ENCODE measurements at regions not wholly inside any gene's neighbourhood (a gene's known extent, or its start where the extent isn't known, plus 50 kb on each side); places are given as distances from the start of the nearest gene placed in this dataset.

GRCh38 chr22:48700180-48700565, 1127.5 kb downstream of the BRD1 start:
- H3K4me3 ChIP-seq (ENCODE audit: low read depth in 1 of 2, low read length in 2 of 2) = no peak overlapping the region
- H3K4me1 ChIP-seq (ENCODE audit: control insufficient read depth in 1 of 2, insufficient read depth in 2 of 2, low read length in 2 of 2) = peaks cover 0 to 7% of the 10 kb centered on the region in 2 donors
- H3K27ac ChIP-seq (ENCODE audit: low read length) = no peak overlapping the region
- no peaks in the 10 kb centered on the region for H3K36me3 ChIP-seq (ENCODE audit: control insufficient read depth in 1 of 2, insufficient read depth in 2 of 2, low read length in 2 of 2)
- no peaks in the 10 kb centered on the region for H3K9me3 ChIP-seq (ENCODE audit: control insufficient read depth in 1 of 2, low read length in 2 of 2)
- H3K27me3 ChIP-seq (ENCODE audit: low read depth, low read length) = no peaks in the 10 kb centered on the region

GRCh38 chr22:48699511-48699910, 1128.2 kb downstream of the BRD1 start:
- no peaks in the 10 kb centered on the region for H3K9me3 ChIP-seq (ENCODE audit: control insufficient read depth in 1 of 2, low read length in 2 of 2)
- no peak overlapping the region for H3K27ac ChIP-seq (ENCODE audit: low read length)
- H3K27me3 ChIP-seq (ENCODE audit: low read depth, low read length) = no peaks in the 10 kb centered on the region
- H3K4me1 ChIP-seq (ENCODE audit: control insufficient read depth in 1 of 2, insufficient read depth in 2 of 2, low read length in 2 of 2) = peaks cover 0 to 7% of the 10 kb centered on the region in 2 donors
- H3K4me3 ChIP-seq (ENCODE audit: low read depth in 1 of 2, low read length in 2 of 2) = no peak overlapping the region
- no peaks in the 10 kb centered on the region for H3K36me3 ChIP-seq (ENCODE audit: control insufficient read depth in 1 of 2, insufficient read depth in 2 of 2, low read length in 2 of 2)

DNA sequence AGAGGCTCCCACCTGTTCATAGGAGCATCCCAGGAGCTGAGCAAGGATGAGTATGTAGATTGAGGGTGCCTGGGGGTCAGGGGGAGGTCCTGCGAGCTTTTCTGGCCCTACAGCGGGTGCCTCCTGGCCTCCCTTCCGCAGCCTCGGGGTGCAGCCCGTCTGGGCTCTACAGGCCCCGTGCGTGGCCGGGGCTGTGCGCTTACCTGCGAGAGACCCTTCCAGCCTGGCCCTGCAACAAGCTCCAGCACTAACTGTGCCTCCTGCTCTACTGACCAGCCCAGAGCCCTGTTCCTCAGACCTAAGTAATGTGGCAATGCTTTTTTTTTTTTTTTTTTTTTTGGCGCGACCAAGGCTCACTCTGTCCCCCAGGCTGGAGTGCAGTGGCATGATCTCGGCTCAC, 1129.1 kb downstream of the BRD1 start:
- no peak overlapping the region for H3K27ac ChIP-seq (ENCODE audit: low read length)
- no peak overlapping the region for H3K4me3 ChIP-seq (ENCODE audit: low read depth in 1 of 2, low read length in 2 of 2)
- H3K27me3 ChIP-seq (ENCODE audit: low read depth, low read length) = no peaks in the 10 kb centered on the region
- H3K9me3 ChIP-seq (ENCODE audit: control insufficient read depth in 1 of 2, low read length in 2 of 2) = no peaks in the 10 kb centered on the region
- H3K4me1 ChIP-seq (ENCODE audit: control insufficient read depth in 1 of 2, insufficient read depth in 2 of 2, low read length in 2 of 2) = no peaks in the 10 kb centered on the region
- H3K36me3 ChIP-seq (ENCODE audit: control insufficient read depth in 1 of 2, insufficient read depth in 2 of 2, low read length in 2 of 2) = no peaks in the 10 kb centered on the region

DNA sequence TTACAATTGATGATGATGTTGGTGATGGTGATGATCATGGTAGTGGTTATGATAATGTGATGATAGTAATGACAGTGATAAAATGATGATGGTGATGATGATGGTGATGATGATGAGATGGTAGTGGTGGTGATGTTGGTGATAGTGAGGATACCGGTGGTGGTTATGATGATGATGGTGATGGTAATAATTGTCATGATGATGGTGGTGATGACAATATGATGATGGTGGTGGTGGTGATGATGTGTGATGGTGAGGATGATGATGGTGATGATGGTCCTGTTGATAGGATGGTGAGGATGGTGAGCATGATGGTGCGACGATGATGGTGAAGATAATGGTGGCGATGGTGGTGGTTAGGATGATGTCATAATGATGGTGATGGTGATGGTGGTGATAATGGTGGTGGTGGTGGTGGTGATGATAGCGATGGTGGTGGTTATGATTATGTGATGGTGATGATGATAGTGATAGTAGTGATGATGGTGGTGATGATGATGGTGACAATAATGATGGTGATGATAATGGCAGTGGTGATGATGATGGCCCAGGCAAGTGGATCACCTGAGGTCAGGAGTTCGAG, 1129.9 kb downstream of the BRD1 start:
- no peak overlapping the region for H3K27ac ChIP-seq (ENCODE audit: low read length)
- no peak overlapping the region for H3K4me3 ChIP-seq (ENCODE audit: low read depth in 1 of 2, low read length in 2 of 2)
- no peaks in the 10 kb centered on the region for H3K4me1 ChIP-seq (ENCODE audit: control insufficient read depth in 1 of 2, insufficient read depth in 2 of 2, low read length in 2 of 2)
- no peaks in the 10 kb centered on the region for H3K9me3 ChIP-seq (ENCODE audit: control insufficient read depth in 1 of 2, low read length in 2 of 2)
- no peaks in the 10 kb centered on the region for H3K27me3 ChIP-seq (ENCODE audit: low read depth, low read length)
- no peaks in the 10 kb centered on the region for H3K36me3 ChIP-seq (ENCODE audit: control insufficient read depth in 1 of 2, insufficient read depth in 2 of 2, low read length in 2 of 2)

DNA sequence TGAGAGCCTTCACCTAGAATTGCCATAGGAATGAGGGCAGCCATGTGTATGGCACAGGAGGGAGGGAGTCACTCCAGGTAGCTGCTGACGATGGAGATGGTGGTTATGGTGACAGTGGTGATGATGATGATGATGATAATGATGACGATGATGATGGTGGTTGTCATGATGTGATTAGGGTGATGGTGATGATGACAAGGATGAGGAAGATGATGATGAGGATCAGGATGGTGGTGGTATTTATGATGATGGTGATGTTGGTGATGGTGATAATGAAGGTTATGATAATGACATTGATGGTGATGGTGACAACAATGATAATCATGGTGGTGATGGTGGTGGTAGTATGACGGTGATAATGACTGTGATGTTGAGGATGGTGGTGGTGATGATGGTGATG, 1130.5 kb downstream of the BRD1 start:
- Histone ChIP-seq H3K27ac (ENCODE audit: low read length) (no peak overlapping the region), H3K9me3 (ENCODE audit: control insufficient read depth in 1 of 2, low read length in 2 of 2) (no peaks in the 10 kb centered on the region), H3K4me3 (ENCODE audit: low read depth in 1 of 2, low read length in 2 of 2) (no peak overlapping the region), H3K4me1 (ENCODE audit: control insufficient read depth in 1 of 2, insufficient read depth in 2 of 2, low read length in 2 of 2) (no peaks in the 10 kb centered on the region), H3K36me3 (ENCODE audit: control insufficient read depth in 1 of 2, insufficient read depth in 2 of 2, low read length in 2 of 2) (no peaks in the 10 kb centered on the region), H3K27me3 (ENCODE audit: low read depth, low read length) (no peaks in the 10 kb centered on the region)

- no peak overlapping the region for H3K27ac ChIP-seq (ENCODE audit: low read length)
- H3K36me3 ChIP-seq (ENCODE audit: control insufficient read depth in 1 of 2, insufficient read depth in 2 of 2, low read length in 2 of 2) = no peaks in the 10 kb centered on the region
- no peaks in the 10 kb centered on the region for H3K4me1 ChIP-seq (ENCODE audit: control insufficient read depth in 1 of 2, insufficient read depth in 2 of 2, low read length in 2 of 2)
- H3K9me3 ChIP-seq (ENCODE audit: control insufficient read depth in 1 of 2, low read length in 2 of 2) = no peaks in the 10 kb centered on the region
- no peaks in the 10 kb centered on the region for H3K27me3 ChIP-seq (ENCODE audit: low read depth, low read length)
- no peak overlapping the region for H3K4me3 ChIP-seq (ENCODE audit: low read depth in 1 of 2, low read length in 2 of 2)
Measured at GRCh38 chr22:48696371-48696770, 1131.3 kb downstream of the BRD1 start.

DNA sequence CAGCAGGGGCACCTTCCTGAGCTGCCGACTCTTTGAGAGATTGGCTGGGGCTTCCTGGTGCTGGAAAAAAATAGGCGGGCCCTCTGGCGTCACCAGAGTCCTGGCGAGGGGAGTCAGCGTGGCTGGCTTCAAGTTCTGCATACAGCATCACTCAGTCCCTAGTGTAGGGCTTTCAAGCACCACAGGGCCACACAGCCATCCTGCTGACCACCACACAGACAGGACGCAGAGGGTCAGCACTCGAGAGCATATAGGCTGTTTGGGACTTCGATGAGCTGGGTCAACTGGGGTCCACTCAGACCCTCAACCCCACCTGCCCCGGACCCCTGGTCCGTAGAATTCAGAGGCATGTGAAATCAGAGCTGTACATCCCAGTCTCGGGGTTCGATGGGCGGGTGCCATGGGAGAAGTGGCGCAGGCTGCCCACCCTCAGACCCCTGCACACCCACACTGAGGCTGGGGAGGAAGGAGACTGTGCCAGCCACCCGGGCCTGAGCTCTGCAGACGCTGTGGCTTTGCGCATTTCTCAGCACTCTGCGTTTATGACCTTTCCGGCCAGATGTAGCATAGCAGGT, 1131.9 kb downstream of the BRD1 start:
- no peak overlapping the region for H3K27ac ChIP-seq (ENCODE audit: low read length)
- no peaks in the 10 kb centered on the region for H3K27me3 ChIP-seq (ENCODE audit: low read depth, low read length)
- H3K4me3 ChIP-seq (ENCODE audit: low read depth in 1 of 2, low read length in 2 of 2) = no peak overlapping the region
- no peaks in the 10 kb centered on the region for H3K4me1 ChIP-seq (ENCODE audit: control insufficient read depth in 1 of 2, insufficient read depth in 2 of 2, low read length in 2 of 2)
- no peaks in the 10 kb centered on the region for H3K36me3 ChIP-seq (ENCODE audit: control insufficient read depth in 1 of 2, insufficient read depth in 2 of 2, low read length in 2 of 2)
- no peaks in the 10 kb centered on the region for H3K9me3 ChIP-seq (ENCODE audit: control insufficient read depth in 1 of 2, low read length in 2 of 2)

- H3K4me3 ChIP-seq (ENCODE audit: low read depth in 1 of 2, low read length in 2 of 2) = no peak overlapping the region
- H3K27ac ChIP-seq (ENCODE audit: low read length) = no peak overlapping the region
- H3K36me3 ChIP-seq (ENCODE audit: control insufficient read depth in 1 of 2, insufficient read depth in 2 of 2, low read length in 2 of 2) = no peaks in the 10 kb centered on the region
- no peaks in the 10 kb centered on the region for H3K27me3 ChIP-seq (ENCODE audit: low read depth, low read length)
- no peaks in the 10 kb centered on the region for H3K9me3 ChIP-seq (ENCODE audit: control insufficient read depth in 1 of 2, low read length in 2 of 2)
- H3K4me1 ChIP-seq (ENCODE audit: control insufficient read depth in 1 of 2, insufficient read depth in 2 of 2, low read length in 2 of 2) = no peaks in the 10 kb centered on the region
Measured at GRCh38 chr22:48695251-48695650, 1132.4 kb downstream of the BRD1 start.

GRCh38 chr22:48694296-48694883, 1133.3 kb downstream of the BRD1 start:
- Histone ChIP-seq H3K4me3 (ENCODE audit: low read depth in 1 of 2, low read length in 2 of 2) (no peak overlapping the region), H3K4me1 (ENCODE audit: control insufficient read depth in 1 of 2, insufficient read depth in 2 of 2, low read length in 2 of 2) (no peaks in the 10 kb centered on the region), H3K36me3 (ENCODE audit: control insufficient read depth in 1 of 2, insufficient read depth in 2 of 2, low read length in 2 of 2) (no peaks in the 10 kb centered on the region), H3K27me3 (ENCODE audit: low read depth, low read length) (no peaks in the 10 kb centered on the region), H3K27ac (ENCODE audit: low read length) (no peak overlapping the region), H3K9me3 (ENCODE audit: control insufficient read depth in 1 of 2, low read length in 2 of 2) (no peaks in the 10 kb centered on the region)

DNA sequence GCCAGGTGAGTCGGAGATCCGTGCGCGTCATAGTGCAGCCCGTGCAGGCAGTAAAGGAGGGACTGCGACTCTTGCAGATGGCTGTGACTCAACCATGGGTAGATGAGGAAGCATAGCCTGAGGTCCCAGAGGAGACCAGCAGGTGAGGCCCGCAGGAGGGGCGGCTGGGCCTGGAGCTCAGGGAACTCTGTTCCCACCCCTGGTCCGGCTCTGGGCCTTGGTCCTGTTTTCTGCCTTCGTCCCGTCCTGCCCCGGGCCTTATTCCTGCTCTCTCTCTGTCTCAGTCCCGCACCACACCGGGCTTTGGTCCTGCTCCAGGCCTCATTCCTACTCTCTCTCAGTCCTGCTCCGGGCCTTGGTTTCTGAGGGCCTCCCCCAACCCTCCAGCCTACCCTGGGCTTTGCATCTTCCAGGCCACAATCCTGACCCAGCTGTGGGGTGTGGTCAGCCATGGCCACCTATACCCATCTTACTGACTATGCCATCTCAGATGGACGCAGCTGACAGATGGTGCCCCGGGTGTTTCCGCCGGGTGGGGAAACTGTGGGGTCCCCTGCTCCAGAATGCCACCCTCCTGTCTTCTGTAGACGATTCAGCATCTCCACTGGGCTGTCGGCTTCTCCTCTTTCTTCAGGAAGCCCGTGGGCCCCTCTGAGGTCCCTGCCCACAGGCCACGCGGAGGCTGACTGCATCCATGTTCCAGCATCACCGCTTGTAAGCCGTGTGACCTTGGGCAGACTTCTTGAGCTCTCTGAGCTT, 1134.1 kb downstream of the BRD1 start:
- Histone ChIP-seq H3K27ac (ENCODE audit: low read length) (no peak overlapping the region), H3K4me3 (ENCODE audit: low read depth in 1 of 2, low read length in 2 of 2) (no peak overlapping the region), H3K4me1 (ENCODE audit: control insufficient read depth in 1 of 2, insufficient read depth in 2 of 2, low read length in 2 of 2) (no peaks in the 10 kb centered on the region), H3K27me3 (ENCODE audit: low read depth, low read length) (no peaks in the 10 kb centered on the region), H3K36me3 (ENCODE audit: control insufficient read depth in 1 of 2, insufficient read depth in 2 of 2, low read length in 2 of 2) (no peaks in the 10 kb centered on the region), H3K9me3 (ENCODE audit: control insufficient read depth in 1 of 2, low read length in 2 of 2) (no peaks in the 10 kb centered on the region)

DNA sequence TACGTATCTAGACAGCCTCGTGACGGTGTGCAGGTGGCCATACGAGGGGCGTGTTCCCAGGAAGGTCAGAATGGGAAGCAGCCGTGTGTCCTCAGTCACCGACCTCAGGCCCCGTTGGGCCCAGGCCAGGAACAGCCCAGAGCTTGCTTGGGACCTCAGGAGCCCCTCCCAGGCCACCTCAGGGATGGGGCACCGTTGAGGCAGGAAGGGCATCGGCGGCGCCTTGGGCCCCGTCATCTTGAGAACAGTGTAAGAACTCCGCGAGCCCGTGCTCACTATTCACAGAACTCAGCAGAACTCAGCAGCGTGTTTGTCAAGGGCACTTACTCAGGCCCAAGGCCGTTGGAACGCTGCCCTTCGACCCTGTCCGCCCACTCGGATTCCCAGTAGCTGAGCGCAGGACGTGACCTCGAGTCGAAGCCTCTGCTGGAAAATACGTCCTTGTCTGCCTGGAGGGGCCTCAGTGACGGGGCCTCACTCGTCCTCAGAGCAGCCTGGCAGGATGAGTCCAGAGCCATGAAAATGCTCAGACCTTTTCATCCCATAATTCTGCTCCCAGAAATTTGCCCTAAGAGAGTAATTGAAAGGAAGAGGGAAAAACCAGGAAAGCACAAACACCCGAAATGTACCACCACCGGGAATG, 1134.8 kb downstream of the BRD1 start:
- no peak overlapping the region for H3K27ac ChIP-seq (ENCODE audit: low read length)
- no peaks in the 10 kb centered on the region for H3K36me3 ChIP-seq (ENCODE audit: control insufficient read depth in 1 of 2, insufficient read depth in 2 of 2, low read length in 2 of 2)
- no peaks in the 10 kb centered on the region for H3K27me3 ChIP-seq (ENCODE audit: low read depth, low read length)
- no peaks in the 10 kb centered on the region for H3K4me1 ChIP-seq (ENCODE audit: control insufficient read depth in 1 of 2, insufficient read depth in 2 of 2, low read length in 2 of 2)
- H3K4me3 ChIP-seq (ENCODE audit: low read depth in 1 of 2, low read length in 2 of 2) = no peak overlapping the region
- no peaks in the 10 kb centered on the region for H3K9me3 ChIP-seq (ENCODE audit: control insufficient read depth in 1 of 2, low read length in 2 of 2)

Data from muscle layer of duodenum (tissue), 2 donors.